ENCODE measurements at regions not wholly inside any gene's neighbourhood (a gene's known extent, or its start where the extent isn't known, plus 50 kb on each side); places are given as distances from the start of the nearest gene placed in this dataset.
"Not testable (repeated sequence)": the region's sequence is repeated elsewhere in the genome, so short reads cannot be mapped to it uniquely, and the experiment has no call there.

DNA sequence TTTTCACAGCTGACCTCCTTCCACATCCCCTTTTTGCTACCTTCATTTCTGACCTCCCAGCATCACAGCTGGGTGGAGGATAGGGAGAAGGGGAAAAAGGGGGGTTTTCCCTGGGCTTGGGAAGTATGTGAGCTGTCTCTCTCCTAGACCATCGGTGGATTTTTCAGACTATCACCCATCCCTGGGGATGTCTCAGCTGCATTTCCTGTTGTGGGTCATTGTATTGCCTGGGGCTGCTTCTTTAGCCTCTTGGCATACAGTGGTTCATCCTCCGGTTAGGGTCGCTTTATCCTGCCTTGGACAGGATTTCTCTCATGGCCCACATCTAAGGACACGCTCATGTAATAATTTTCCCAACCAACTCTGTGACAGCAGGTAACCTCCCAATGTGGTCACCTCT is 142.5 kb upstream of the ARG1 start:
- DNase-seq: no peak

DNA sequence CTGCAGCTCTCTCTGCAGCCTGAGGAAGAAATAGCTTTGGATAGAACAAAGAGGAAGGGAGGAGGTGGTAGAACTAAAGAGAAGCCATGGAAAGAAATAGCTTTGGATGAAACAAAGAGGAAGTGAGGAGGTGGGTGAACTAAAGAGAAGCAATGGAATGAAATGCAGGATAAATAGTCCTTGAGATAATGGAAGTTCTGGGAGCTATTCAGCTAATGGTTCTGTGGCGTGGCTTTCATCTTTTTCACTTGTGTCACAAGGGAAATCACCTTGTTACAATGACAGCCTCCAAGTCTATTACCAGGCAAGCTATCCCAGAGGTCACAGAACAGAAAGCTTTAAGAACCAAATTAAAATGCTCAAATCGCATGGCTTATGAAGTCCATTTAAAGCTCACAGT is 141.3 kb upstream of the ARG1 start:
- DNase-seq: no peak

DNA sequence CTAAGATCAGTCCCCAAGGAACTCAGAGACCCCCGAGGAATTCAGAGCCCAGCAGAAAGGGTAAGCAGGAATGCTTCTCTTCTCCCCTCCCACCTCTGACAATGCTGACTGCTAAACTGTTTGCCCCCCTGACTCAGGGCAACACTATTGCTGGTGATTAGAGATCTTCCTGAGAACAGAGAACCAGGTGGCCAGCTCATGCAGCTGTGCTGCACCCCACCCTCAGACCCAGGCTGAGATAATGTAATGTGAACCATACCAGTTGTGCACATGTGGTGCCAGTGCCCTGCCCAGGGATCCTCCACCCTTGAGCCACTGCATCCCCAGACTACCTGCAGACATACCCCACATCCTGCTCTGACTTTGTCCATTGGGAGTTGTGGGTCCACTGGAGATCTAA is 139.1 kb upstream of the ARG1 start:
- no peak for DNase-seq

DNA sequence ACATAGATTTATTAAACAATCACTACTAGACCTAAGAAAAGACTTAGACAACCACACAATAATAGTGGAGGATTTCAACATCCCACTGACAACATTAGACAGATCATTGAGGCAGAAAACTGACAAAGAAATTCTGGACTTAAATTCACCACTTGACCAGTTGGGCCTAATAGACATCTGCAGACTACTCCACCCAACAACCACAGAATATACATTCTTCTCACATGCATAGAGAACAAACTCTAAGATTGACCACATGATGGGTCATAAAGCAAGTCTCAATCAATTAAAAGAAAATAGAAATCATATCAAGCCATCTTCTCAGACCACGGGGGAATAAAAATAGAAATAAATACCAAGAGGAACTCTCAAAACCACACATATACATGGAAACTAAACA is 136.7 kb upstream of the ARG1 start:
- no peak for DNase-seq

DNA sequence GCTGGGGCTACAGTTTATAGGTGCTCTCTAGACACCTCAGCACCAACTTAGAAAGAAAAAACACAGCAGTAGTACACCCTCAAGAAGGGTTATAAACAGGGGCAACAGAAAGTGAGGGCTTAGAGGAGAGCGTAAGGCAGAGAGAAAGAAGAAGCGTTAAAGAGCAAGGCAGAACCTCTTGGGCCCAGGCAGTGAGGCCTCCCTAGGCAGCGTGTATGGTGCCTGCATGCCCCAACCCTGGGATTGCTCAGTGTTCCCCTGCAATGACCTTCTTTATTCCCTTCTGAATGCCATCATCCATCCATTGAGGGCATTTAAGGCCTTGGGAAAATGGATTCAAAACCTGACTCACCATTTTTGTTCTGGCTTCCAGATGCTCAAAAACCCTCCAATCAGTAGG is 130.0 kb upstream of the ARG1 start:
- DNase-seq: no peak

DNA sequence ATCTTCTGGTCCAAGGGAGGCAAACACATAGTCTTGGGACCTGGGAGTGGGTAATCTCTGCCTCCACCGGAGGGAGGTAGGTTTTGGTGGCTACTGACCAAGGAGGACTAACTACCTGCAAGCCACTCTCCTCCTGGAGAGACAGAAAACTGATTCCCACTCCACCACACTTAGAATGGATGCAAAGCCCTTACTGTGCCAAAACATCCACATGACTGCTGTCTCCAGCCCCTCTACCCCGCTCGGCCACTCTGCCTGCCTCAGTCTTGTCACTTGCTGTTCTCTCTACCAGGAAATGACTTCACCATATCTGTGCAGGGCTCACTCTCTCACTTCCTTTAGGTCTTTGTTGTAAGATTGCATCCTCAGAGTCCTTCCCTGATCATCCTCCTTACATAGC is 129.5 kb upstream of the ARG1 start:
- DNase-seq: peak; percentile 32

DNA sequence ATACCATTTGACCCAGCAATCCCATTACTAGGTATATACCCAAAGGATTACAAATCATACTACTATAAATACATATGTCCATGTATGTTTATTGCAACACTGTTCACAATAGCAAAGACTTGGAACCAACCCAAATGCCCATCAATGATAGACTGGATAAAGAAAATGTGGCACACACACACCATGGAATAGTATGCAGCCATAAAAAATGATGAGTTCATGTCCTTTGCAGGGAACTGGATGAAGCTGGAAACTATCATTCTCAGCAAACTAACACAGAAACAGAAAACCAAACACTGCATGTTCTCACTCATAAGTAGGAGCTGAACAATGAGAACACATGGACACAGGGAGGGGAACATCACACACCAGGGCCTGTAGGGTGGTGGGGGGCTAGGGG is 127.7 kb upstream of the ARG1 start:
- not testable (repeated sequence) for DNase-seq

DNA sequence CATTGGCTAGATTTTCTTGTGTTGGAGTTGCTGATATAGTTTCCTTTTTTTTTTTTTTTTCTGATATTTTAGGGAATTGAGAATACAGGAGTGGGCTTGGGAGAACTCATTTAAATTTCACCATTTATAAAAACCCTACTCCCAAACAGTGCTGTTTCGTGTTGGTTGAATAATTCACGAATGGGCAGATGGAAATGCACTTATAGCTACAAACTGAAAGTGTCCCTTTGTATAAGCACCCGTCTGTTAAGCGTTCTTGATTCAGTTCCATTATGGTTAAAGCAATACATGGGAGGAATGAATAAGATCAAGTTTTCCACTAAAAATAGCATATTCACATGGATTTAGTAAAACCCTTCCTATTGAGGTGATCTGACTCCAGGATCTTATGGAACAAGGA is 122.2 kb upstream of the ARG1 start:
- no peak for DNase-seq

DNA sequence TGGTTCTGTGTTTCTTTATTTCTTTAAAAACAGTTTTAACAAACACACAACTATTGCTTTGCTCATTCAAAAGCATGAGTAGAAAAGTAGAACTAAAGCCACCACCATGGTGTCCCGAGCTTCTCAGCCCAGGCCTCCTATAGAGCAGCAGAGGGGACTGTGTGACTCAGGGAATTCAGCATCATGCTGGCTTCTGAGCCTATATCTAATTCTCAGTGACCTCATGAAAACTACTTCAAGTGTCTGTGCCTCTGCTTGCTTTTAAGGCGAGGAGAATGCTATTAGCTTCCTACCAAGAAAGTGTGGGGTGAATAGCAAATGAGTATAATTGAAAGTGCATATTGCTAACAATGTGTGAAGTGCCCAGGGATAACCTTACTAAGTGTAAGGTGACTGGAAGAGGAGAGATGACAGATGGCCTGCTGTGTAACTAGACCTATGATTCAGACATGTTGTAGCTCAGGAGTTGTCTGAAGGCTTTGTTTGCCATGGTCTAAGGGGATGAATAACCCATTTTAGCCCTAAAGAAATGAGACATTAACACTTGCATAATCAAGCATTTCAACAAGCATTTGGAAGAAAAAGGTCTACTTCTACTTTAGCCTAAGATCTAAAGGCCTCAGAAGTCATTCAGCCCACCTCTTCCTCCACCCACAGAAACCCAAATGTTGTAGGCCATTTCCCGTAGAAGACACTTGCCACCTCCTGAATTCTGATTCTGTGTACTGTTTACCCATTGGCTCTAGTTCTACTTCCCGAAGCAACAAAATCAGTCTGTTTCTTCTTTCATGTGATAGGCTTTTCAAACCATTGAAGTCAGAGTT is 121.5 kb upstream of the ARG1 start:
- DNase-seq: no peak

DNA sequence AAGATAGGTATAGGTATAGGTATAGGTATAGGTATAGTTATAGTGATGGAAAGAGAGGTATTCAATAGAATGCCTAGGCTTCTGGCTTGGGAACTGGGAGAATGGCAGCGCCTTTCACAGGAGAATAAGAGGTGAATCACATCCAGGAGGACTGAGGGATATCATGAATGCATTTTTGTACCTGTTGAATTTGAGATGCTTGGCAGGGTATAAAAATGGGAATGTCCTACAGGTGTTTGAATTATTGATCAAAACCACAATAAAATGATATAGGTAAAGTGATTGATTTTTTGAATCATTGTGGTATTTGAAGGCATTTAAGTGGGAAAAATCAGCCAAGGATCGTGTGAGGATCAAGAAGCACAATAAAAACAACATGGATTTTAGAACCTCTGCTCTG is 119.2 kb upstream of the ARG1 start:
- no peak for DNase-seq

DNA sequence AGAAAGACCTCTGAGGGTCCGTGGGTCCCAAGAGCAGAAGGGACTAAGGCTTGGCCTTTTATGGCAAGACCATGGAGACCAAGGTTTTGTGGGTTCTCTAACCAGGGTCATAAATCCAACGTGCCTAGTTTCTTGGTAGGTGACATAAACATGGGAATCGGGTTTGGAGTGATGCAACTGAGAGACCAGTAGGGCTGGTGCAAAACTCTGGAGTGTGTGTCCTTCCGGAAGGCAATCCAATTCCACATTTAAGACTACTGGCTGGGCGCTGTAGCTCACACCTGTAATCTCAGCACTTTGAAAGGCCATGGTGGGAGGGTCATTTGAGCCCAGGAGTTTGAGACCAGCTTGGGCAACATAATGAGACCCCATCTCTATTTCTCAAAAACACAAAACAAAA is 116.5 kb upstream of the ARG1 start:
- no peak for DNase-seq

DNA sequence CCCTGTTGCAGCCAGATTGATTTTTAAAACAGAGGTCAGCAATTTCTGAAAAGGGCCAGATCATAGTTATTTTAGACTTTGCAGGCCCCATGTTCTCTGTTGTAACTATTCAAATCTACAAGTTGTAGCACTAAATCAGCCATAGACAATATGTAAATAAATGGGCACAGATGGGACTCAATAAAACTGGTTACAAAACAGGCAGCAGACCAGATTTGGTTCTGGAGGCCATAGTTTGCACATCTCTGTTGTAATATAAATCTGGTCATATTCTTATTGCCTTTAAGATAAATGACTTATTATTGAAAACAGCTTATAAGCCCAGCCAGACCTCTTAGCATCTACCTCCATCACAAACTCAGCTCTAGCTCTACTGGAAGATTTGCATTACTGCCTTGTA is 114.0 kb upstream of the ARG1 start:
- no peak for DNase-seq

DNA sequence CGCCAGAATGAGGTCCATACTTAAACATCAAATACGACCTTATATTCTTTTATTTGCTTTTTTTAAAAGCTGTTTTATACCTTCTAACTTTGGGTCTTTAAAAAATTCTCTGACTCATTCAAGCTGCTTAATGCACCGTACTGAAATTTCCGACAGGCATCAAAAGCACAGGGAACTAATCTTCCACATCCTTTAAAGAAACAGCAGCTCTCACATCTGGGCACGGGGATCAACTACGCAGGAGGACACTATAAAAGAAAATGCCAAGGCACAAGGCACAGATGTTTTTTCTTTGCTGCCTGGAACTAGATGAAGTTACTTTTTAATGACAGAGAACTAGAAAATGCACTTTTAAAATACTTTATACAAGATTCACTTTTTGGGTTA is 112.4 kb upstream of the ARG1 start:
- no peak for DNase-seq

DNA sequence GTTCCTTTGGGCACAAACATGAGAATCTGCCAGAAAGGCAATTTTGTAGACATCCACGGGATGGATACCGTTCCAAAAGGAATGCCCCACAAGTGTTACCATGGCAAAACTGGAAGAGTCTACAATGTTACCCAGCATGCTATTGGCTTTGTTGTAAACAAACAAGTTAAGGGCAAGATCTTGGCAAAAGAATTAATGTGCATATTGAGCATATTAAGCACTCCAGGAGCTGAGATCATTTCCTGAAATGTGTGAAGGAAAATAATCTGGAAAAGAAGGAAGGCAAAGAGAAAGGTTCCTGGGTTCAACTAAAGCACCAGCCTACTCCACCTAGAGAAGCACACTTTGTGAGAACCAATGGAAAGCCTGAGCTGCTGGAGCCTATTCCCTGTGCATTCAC is 103.9 kb upstream of the ARG1 start:
- DNase-seq: no peak

DNA sequence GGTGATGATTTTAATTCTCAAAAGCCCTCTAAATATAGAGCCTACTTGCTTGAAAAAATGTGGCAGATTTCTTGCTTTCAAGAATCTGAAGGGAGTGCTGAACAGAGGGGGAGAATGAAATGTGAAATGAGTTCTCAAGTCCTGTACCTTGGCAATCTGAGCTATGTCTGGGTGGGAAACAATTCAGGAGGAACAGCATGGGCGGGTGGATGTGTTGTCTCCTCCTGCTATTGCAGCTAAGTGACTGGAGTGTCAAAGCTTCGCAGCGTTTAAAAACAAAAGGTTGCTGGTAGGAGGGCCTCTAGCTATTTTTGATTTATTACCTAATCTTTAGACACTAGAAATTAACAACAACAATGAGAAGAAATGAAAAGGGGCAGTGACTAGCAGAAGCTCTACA is 102.5 kb upstream of the ARG1 start:
- DNase-seq: no peak

DNA sequence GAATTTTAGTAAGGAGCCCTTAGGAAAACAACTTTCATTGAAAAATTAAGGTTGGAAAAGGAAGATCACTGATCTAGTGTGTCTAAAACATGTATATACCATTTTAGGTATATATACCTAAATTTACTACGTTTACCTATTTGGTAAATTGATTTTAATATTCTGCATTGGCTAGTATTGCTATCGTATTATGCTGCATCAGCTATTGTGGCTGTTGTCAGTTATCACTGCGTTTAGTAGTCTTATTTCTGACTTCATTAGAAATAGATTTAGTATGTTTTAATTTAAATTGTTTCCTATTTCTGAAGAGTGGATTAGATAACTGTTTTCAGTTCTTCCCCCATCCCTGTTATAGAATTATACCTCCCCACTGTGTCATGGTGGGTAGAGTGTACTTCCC is 101.7 kb upstream of the ARG1 start:
- DNase-seq: no peak

DNA sequence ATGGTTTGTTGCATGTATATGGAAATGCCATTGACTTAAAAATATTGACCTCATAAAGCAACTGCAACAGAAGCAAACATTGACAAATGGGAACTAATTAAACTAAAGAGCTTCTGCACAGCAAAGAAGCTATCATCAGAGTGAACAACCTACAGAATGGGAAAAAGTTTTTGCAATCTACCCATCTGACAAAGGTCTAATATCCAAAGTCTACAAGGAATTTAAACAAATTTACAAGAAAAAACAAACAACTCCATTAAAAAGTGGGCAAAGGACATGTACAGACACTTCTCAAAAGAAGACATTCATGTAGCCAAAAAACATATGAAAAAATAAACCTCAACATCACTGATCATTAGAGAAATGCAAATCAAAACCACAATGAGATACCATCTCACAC is 99.7 kb upstream of the ARG1 start:
- not testable (repeated sequence) for DNase-seq

DNA sequence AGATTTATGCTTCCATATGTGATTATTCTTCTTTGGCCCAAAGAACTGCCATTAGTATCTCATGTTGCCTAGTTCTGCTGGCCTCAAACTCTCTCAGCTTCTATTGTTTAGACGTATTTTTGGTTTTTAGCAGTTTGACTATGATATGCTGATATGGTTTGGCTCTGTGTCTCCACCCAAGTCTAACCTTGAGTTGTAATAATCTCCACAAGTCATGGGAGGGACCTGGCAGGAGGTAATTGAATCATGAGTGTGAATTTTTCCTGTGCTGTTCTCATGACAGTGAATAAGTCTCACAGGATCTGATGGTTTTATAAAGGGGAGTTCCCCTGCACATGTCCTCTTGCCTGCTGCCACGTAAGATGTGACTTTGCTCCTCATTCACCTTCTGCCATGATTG is 96.7 kb upstream of the ARG1 start:
- DNase-seq: no peak

DNA sequence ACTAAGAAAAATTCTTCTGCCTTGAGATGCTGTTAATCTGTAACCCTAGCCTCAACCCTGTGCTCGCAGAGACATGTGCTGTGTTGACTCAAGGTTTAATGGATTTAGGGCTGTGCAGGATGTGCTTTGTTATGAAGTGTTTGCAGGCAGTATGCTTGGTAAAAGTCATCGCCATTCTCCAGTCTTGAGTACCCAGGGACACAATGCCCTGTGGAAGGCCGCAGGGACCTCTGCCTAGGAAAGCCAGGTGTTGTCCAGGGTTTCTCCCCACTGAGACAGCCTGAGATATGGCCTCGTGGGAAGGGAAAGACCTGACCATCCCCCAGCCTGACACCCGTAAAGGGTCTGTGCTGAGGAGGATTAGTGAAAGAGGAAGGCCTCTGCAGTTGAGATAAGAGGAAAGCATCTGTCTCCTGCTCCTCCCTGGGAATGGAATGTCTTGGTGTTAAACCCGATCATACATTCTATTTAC is 94.2 kb upstream of the ARG1 start:
- not testable (repeated sequence) for DNase-seq

DNA sequence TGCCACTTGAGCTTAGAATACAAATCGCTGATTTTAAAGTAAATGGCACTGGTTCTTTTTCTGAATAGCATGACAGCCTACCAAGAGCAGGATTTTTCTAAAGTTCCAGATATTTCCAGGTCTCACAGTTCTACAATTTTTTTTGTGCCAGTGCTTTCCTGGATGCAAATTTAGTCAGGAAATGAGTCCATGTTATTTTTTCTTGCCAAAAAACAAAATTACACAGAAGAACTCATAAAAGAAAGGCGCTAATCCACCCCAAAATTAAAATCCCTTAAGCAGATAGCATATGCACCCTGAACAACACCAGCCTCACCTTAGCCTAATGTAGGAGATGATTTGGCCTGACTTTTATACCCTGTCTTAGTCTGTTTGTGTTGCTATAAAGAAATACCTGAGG is 86.4 kb upstream of the ARG1 start:
- DNase-seq: no peak

DNA sequence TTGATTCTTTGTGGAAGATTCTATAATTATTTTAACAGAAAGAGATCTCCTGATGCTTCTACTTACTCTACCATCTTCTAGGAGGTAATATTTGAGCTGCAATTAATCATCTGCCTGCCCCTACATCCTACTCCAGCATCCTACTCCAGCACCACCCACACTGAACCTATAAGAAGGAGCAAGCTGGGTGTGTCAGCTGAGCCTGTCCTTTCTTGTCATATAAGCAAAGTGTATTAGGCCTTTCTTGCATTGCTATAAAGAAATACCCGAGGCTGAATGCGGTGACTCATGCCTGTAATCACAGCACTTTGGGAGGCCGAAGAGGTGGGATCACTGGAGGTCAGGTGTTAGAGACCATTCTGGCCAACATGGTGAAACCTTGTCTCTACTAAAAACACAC is 84.2 kb upstream of the ARG1 start:
- no peak for DNase-seq

DNA sequence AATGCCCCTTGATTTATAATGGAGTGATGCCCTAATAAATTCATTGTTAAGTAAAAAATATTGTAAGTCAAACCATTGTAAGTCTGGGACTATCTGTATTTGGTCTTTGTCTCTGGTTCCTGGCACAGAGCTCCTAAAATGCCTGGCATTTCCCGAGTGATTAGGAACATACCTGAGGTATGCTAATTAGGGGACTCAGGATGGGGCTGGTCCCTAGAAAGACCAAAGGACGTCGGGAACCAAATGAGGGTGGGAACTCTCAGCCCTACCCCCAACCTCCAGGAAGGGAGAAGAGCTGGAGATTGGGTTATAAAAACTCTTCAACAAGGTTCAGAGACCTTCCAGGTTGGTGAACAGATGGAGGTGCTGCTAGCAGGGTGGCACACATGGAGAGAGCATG is 82.6 kb upstream of the ARG1 start:
- DNase-seq: no peak

DNA sequence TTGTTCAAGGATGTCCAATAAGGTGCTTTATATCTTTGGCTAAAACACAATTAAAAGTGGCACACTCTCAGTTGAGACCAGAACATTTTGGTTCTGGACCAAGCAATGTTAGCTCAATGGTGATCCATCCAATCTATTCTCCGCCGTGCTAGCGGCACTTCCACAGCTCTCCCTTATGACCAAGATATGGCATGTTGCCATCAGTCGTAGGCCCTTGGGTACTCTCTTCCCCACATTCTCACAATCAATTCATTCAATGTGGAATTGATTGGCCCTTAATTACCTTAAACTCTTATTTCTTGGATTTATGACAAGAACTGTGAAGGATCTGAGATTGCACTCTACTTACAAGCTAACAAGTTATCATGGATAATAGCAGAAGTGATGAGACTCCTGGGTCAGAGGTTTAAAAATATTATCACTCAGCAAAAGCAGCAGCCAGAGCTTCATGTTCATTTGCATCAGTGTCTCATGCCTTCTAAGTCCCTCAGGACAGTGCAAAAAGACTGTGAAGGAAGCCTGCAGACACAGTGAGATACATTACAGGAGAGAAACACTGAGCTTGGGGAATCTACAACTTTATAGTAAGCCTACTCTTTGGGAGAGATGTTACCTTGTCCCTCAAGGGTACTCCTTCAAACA is 80.0 kb upstream of the ARG1 start:
- no peak for DNase-seq

DNA sequence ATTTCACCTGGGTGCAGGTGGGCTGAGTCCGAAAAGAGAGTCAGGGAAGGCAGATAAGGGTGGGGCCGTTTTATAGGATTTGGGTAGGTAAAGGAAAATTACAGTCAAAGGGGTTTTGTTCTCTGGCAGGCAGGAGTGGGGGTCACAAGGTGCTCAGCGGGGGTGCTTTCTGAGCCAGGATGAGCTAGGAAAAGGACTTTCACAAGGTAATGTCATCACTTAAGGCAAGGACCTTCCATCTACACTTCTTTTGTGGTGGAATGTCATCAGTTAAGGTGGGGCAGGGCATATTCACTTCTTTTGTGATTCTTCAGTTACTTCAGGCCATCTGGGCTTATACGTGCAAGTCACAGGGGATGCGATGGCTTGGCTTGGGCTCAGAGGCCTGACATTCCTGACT is 68.6 kb upstream of the ARG1 start:
- DNase-seq: not testable (repeated sequence)

DNA sequence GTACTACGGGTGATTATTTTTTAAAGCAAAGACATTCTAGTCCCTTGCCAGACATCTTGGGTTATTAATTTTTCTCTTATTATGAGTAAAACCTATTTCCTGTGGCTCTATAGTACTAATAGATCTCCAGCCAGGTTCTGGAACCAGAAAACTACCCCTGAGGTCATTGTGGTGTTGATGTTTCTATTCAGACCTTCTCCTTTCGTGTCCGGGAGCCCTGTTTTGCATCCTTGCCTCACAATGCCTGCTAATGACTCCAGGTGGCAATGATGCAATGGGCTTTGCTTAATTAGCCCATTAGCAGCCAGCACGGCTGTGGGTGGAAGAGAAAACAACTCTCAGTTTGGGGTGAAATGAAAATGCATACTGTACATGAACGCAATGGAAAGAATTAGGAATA is 62.9 kb upstream of the ARG1 start:
- no peak for DNase-seq

All from CD4-positive, alpha-beta T cell treated with Interleukin-12 subunit alpha and Interleukin-12 subunit beta, for 1 hour (primary cell).